ENCODE measurements at regions not wholly inside any gene's neighbourhood (a gene's known extent, or its start where the extent isn't known, plus 50 kb on each side); places are given as distances from the start of the nearest gene placed in this dataset.
"Not testable (repeated sequence)": the region's sequence is repeated elsewhere in the genome, so short reads cannot be mapped to it uniquely, and the experiment has no call there.

- no peak for DNase-seq (ENCODE audit: low read depth)
Measured at GRCh38 chr4:183816077-183816476, 89.0 kb upstream of the STOX2 start.

- DNase-seq (ENCODE audit: low read depth): no peak
Measured at GRCh38 chr4:183816882-183817509, 88.1 kb upstream of the STOX2 start.

GRCh38 chr4:183818591-183818990, 86.5 kb upstream of the STOX2 start:
- DNase-seq (ENCODE audit: low read depth): not testable (repeated sequence)

GRCh38 chr4:183821076-183821853, 83.8 kb upstream of the STOX2 start:
- DNase-seq (ENCODE audit: low read depth): no peak

GRCh38 chr4:183823434-183823833, 81.7 kb upstream of the STOX2 start:
- peak; percentile 58 for DNase-seq (ENCODE audit: low read depth)

GRCh38 chr4:183825346-183825745, 79.8 kb upstream of the STOX2 start:
- no peak for DNase-seq (ENCODE audit: low read depth)

- no peak for DNase-seq (ENCODE audit: low read depth)
Measured at GRCh38 chr4:183826461-183826860, 78.6 kb upstream of the STOX2 start.

GRCh38 chr4:183828125-183828524, 77.0 kb upstream of the STOX2 start:
- DNase-seq (ENCODE audit: low read depth): no peak

- DNase-seq (ENCODE audit: low read depth): no peak
Measured at GRCh38 chr4:183828839-183829238, 76.3 kb upstream of the STOX2 start.

GRCh38 chr4:183830438-183830985, 74.6 kb upstream of the STOX2 start:
- DNase-seq (ENCODE audit: low read depth): no peak

GRCh38 chr4:183831026-183831446, 74.1 kb upstream of the STOX2 start:
- no peak for DNase-seq (ENCODE audit: low read depth)

- DNase-seq (ENCODE audit: low read depth): no peak
Measured at GRCh38 chr4:183831683-183832082, 73.4 kb upstream of the STOX2 start.

GRCh38 chr4:183832776-183833450, 72.2 kb upstream of the STOX2 start:
- no peak for DNase-seq (ENCODE audit: low read depth)

- no peak for DNase-seq (ENCODE audit: low read depth)
Measured at GRCh38 chr4:183834252-183834651, 70.9 kb upstream of the STOX2 start.

GRCh38 chr4:183837222-183837621, 67.9 kb upstream of the STOX2 start:
- no peak for DNase-seq (ENCODE audit: low read depth)

- DNase-seq (ENCODE audit: low read depth): no peak
Measured at GRCh38 chr4:183838987-183839712, 66.0 kb upstream of the STOX2 start.

GRCh38 chr4:183840311-183840710, 64.8 kb upstream of the STOX2 start:
- DNase-seq (ENCODE audit: low read depth): peak; percentile 16

- DNase-seq (ENCODE audit: low read depth): no peak
Measured at GRCh38 chr4:183841001-183841400, 64.1 kb upstream of the STOX2 start.

GRCh38 chr4:183842129-183842528, 63.0 kb upstream of the STOX2 start:
- DNase-seq (ENCODE audit: low read depth): no peak

- DNase-seq (ENCODE audit: low read depth): no peak
Measured at GRCh38 chr4:183843248-183843671, 61.8 kb upstream of the STOX2 start.

- no peak for DNase-seq (ENCODE audit: low read depth)
Measured at GRCh38 chr4:183846951-183847350, 58.2 kb upstream of the STOX2 start.

- DNase-seq (ENCODE audit: low read depth): no peak
Measured at GRCh38 chr4:183848805-183849204, 56.3 kb upstream of the STOX2 start.
